Right lung (tissue), 2 donors: ENCODE measurements at regions not wholly inside any gene's neighbourhood (a gene's known extent, or its start where the extent isn't known, plus 50 kb on each side); places are given as distances from the start of the nearest gene placed in this dataset.
"Not testable (repeated sequence)": the region's sequence is repeated elsewhere in the genome, so short reads cannot be mapped to it uniquely, and the experiment has no call there.

Experiments used
- DNase-seq, 2 donors: peaks; one replicate each; pipeline ENCODE4 v3.0.0-alpha.2; 2013

DNA sequence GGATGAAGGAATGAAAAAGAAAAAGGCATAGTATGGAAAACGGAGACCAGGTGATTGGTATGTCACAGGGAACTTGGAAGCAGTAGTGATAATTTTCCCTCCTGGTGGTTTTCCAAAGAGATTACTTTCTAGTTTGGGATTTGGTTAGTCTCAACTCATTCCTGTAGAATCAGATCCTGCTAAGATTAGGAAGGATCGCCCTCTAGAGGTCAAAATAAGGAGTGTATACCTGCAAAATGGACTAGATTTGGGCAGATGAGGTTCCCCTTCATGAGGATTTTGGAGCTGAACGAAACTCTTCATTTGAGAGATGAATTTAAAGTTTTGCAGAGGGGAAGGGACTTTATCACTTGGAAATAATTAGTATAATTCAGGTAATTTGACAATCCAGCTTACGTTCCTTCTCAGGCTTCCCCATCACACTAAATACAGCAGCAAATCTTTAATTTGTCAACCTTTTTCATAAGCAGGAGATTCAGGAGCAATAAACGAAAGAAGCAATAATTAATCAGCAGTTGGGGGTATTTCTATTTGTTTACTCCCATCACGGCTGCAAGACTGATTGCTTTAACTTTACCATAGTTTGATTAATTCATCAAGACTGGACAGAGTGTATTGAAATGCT is 65.2 kb downstream of the CCDC195 start:
- peak; percentile 32 to 34 for DNase-seq

DNA sequence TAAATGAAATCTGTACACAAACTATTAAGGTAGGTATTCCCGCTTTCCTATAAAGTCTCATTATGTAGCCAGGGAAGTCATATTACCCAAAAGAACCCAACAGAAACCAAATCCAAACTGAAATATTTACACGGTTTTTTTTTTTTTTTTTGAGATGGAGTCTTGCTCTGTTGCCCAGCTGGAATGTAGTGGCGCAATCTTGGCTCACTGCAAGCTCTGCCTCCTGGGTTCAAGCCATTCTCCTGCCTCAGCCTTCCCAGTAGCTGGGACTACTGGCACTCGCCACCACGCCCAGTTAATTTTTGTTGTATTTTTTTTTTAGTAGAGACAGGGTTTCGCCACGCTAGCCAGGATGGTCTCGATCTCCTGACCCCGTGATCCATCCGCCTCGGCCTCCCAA is 62.5 kb upstream of the CUL3 start:
- not testable (repeated sequence) for DNase-seq

DNA sequence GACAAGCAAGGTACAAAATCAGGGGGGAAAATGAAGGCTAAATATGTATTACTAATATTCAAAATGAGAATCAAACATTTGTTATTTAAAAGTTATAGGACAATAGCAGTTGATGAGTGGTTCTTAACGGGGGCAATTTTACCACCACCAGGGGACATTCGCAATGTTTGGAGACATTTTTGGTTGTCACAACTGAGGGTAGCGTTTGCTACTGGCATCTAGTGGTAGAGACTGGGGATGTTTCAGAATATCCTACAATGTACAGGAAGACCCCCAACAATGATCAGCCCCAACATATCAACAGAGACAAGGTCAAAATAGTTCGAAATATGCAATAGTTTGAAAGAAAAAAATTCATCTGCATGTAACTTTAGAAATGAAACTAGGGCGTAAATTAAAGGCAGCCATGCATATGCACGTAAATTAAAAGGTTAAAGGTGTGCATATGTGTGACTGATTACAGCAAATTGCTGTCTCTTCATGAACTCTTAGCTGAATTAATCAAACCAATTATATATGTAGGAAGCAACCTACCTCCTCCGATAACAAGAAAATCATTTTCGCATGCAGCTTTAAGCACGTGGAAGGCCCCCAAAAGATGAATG is 61.2 kb upstream of the CUL3 start:
- peak in 1 of 2 donors; percentile 9 for DNase-seq

DNA sequence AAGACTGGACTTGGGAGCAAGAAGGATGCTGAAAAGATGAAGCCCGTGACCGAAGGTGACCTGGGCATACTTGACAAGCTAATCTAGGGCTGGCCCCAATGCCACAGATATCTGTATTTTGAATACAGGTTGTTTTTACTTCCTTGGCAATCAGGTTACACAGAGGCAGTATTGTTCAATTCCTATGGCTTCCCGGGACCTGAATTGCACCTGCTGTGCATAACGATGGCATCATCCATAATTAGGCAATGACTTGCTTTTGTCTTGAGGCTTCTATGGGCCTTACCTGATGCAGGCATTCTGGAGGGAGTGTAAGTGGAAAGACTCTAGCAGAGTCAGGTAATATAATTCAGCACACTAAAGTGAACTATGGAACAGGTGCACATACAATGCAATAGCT is 60.6 kb upstream of the CUL3 start:
- DNase-seq = no peak

DNA sequence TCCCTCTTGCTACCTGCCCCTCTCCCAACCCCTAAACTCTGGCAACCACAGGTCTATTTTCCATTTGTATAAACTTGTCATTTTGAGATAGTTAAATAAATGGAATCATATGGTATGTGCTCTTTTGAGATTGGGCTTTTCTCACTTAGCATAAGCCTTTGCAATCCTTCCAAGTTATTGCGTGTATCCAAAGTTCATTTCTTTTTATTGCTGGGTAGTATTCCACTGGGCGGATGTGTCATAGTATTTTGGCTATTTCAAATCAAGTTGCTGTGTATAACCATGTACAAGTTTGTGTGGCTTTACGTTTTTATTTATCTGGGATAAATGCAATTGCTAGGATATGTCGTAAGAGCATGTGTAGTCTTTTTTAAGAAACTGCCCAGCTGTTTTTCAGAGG is 55.5 kb upstream of the CUL3 start:
- no peak for DNase-seq

DNA sequence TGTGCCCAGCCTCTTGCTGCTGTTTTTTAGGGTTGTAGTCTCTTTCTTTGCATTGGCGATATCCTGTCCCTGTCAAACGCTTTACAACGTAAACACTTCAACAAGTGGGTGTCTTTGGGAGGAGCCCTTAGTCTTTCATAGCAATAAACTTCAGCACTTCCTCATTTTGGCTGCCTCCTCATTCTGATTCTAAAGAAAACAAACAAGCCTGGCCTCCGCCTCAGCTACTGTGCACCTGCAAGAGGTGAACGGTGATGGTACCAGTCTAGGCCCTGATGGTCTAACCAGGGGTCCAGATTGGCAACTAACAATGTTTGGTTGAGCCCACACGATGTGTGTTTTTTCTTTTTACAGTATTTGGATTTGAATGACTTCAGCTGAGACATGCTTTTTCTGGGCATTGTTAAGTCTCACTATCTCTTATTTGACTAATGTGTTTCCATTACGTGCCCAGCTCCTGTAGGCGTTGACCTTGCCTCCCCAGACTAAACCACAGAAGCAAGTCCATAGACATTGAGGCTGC is 53.2 kb upstream of the CUL3 start:
- no peak for DNase-seq
